Endothelial cell of umbilical vein (primary cell): ENCODE measurements at regions not wholly inside any gene's neighbourhood (a gene's known extent, or its start where the extent isn't known, plus 50 kb on each side); places are given as distances from the start of the nearest gene placed in this dataset.

ENCODE experiments used
- BruUV-seq: library from RNA; stranded (reverse); fragments of 400-500 nt; replicated peaks from 2 replicates; lab custom pipeline; 2021; lab: Mats Ljungman, UMichigan
- CTCF ChIA-PET: fragments of 300-600, 350-600 bp; sonication (Branson Sonifier 250); formaldehyde crosslinking; loops from one replicate; lab custom pipeline; 2021; ENCODE audit warnings: antibody characterized with exemption, inconsistent platforms; lab: Charles Lee
- POLR2A ChIA-PET: fragments of 300-600, 350-600 bp; sonication (Branson Sonifier 250); formaldehyde crosslinking; loops from one replicate; lab custom pipeline; 2021; ENCODE audit warnings: antibody characterized with exemption, inconsistent platforms; lab: Charles Lee
- DNase-seq: peaks from one replicate; pipeline ENCODE4 v3.0.0-alpha.2; 2011; ENCODE audit warnings: low read depth, low spot score
- FAIRE-seq: peaks from 2 replicates; lab custom pipeline; 2011; peaks lifted over from hg19 to GRCh38; lab: Jason Lieb, UNC
- H2AFZ ChIP-seq: 2 replicates; pipeline ENCODE4 v1.6.0; 2012; ENCODE audit warnings: low read depth, low read length, control low read depth, inconsistent platforms
- H3K27ac ChIP-seq: 2 replicates; pipeline ENCODE4 v1.5.1; 2011; ENCODE audit warnings: low read depth, mild to moderate bottlenecking, control low read depth, low read length, moderate library complexity; ENCODE audit not compliant: insufficient read depth
- H3K27me3 ChIP-seq, 2 experiments: 2 replicates each; pipeline versions ENCODE4 v1.6.0 to v1.6.1; 2011; ENCODE audit warnings: low read length in 2 of 2, mixed read lengths in 1 of 2; ENCODE audit not compliant: control insufficient read depth in 2 of 2, insufficient read depth in 2 of 2
- H3K36me3 ChIP-seq, 2 experiments: 2 replicates in 1 of 2; 3 replicates in 1 of 2; pipeline ENCODE4 v1.5.1; 2011; ENCODE audit warnings: low read length in 2 of 2, mild to moderate bottlenecking in 1 of 2, moderate library complexity in 1 of 2; ENCODE audit not compliant: control insufficient read depth in 2 of 2, insufficient read depth in 2 of 2; ENCODE audit errors: extremely low read depth in 1 of 2
- H3K4me1 ChIP-seq: 3 replicates; pipeline ENCODE4 v1.5.1; 2011; ENCODE audit warnings: mild to moderate bottlenecking, low read length; ENCODE audit not compliant: control insufficient read depth, insufficient read depth; ENCODE audit errors: extremely low read depth
- H3K4me2 ChIP-seq: 2 replicates; pipeline ENCODE4 v1.6.1; 2011; ENCODE audit warnings: low read length, control low read depth, mixed read lengths; ENCODE audit not compliant: insufficient read depth
- H3K4me3 ChIP-seq, 3 experiments: fragments of 200-600 bp in 1 of 3; sonication (generic), shearing (Covaris generic) in 1 of 3; replicated peaks in 1 of 3; 2 replicates each; pipeline ENCODE4 v1.5.1; 2011 to 2016; ENCODE audit warnings: control low read depth in 3 of 3, low read length in 3 of 3, mild to moderate bottlenecking in 2 of 3, inconsistent platforms in 1 of 3, low read depth in 1 of 3, moderate library complexity in 1 of 3; ENCODE audit not compliant: insufficient read depth in 1 of 3
- H3K79me2 ChIP-seq: 2 replicates; pipeline ENCODE4 v1.6.0; 2012; ENCODE audit warnings: low read length, inconsistent platforms; ENCODE audit not compliant: control insufficient read depth, insufficient read depth
- H3K9ac ChIP-seq: replicated peaks from 2 replicates; pipeline ENCODE3; 2011; ENCODE audit warnings: low read length, control low read depth; ENCODE audit not compliant: insufficient read depth; ENCODE audit errors: extremely low read depth
- H3K9me1 ChIP-seq: replicated peaks from 3 replicates; pipeline ENCODE4 v1.6.0; 2011; ENCODE audit warnings: mild to moderate bottlenecking, low read length; ENCODE audit not compliant: control insufficient read depth, insufficient read depth; ENCODE audit errors: extremely low read depth
- H3K9me3 ChIP-seq: replicated peaks from 2 replicates; pipeline ENCODE4 v1.5.1; 2012; ENCODE audit warnings: low read length, inconsistent platforms; ENCODE audit not compliant: control insufficient read depth, insufficient read depth
- H4K20me1 ChIP-seq: replicated peaks from 2 replicates; pipeline ENCODE3; 2011; ENCODE audit warnings: mild to moderate bottlenecking, low read length; ENCODE audit not compliant: control insufficient read depth, insufficient read depth; ENCODE audit errors: extremely low read depth
- EZH2 ChIP-seq: IDR thresholded peaks from 2 replicates; pipeline ENCODE4 v1.6.1; 2012; ENCODE audit warnings: borderline replicate concordance, low read depth, mild to moderate bottlenecking, moderate library complexity, low read length, inconsistent platforms; ENCODE audit not compliant: severe bottlenecking
- FOS ChIP-seq: IDR thresholded peaks from 2 replicates; pipeline ENCODE4 v1.6.1; 2011; ENCODE audit warnings: mild to moderate bottlenecking, low read length, moderate library complexity, borderline replicate concordance; ENCODE audit not compliant: insufficient read depth
- GATA2 ChIP-seq: IDR thresholded peaks from 2 replicates; pipeline ENCODE4 v1.7.0; 2011; ENCODE audit warnings: low read depth, mild to moderate bottlenecking, moderate library complexity, mixed read lengths, low read length; ENCODE audit not compliant: insufficient read length, insufficient read depth
- JUN ChIP-seq: IDR thresholded peaks from 2 replicates; pipeline ENCODE4 v1.6.1; 2011; ENCODE audit warnings: borderline replicate concordance, low read depth; ENCODE audit not compliant: insufficient read length, insufficient read depth
- MYC ChIP-seq: IDR thresholded peaks from one replicate; pipeline ENCODE4 v1.6.1; 2011; ENCODE audit warnings: mild to moderate bottlenecking, low read depth, low read length
- POLR2A ChIP-seq: IDR thresholded peaks from 2 replicates; pipeline ENCODE4 v1.6.1; 2012; ENCODE audit warnings: low read depth, mild to moderate bottlenecking, control low read depth, low read length
- POLR2AphosphoS5 ChIP-seq: IDR thresholded peaks from 2 replicates; pipeline ENCODE4 v1.6.1; 2012; ENCODE audit warnings: low read depth, mild to moderate bottlenecking, control low read depth, low read length, moderate library complexity; ENCODE audit not compliant: insufficient read depth
- dilution Hi-C: fragments of 300-500 bp; cut with MboI; formaldehyde crosslinking; loops from one replicate; pipeline ENCODE4 v1.15.0; 2019; ENCODE audit warnings: low sequenced_read_pairs; ENCODE audit not compliant: extremely low pct_ligation_motif_present
- intact Hi-C: fragments of 100-400 bp; cut with micrococcal nuclease; formaldehyde crosslinking; loops from one replicate; pipeline ENCODE4 v1.10.0; 2022
- TF ChIP-seq, protein P1 (sequence below): IDR thresholded peaks from 2 replicates; pipeline ENCODE4 v1.6.1; 2011; ENCODE audit not compliant: insufficient read depth, insufficient read length
- TF ChIP-seq, protein P2 (sequence below), 2 donors: IDR thresholded peaks; 1 replicate in 1 of 2; 2 replicates in 1 of 2; pipeline ENCODE4 v1.5.1; 2011; ENCODE audit warnings: low read length in 2 of 2, mild to moderate bottlenecking in 2 of 2, moderate library complexity in 2 of 2, control low read depth in 1 of 2, inconsistent platforms in 1 of 2, low read depth in 1 of 2; ENCODE audit not compliant: insufficient read depth in 1 of 2; ENCODE audit errors: extremely low read depth in 1 of 2

DNA sequence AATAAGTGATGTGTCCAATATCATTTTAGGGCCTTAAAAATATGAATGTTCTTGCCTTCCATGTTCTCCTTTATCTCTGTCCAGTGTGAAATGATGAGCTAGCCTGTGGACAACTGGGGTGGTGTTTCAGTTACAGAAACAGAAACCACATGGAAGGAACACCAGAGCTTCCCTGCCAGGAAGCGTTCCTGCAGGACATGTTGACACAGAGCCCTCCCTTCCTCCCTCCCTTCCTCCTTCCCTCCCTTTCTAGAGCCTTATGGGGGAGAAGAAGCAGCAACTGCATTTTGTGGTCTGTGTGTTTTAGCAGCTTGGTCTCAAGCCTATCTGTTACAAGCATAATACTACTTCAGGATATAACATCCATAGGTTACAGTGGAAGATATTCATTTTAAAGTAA, 539.7 kb upstream of the NETO1 start:
- dilution Hi-C loops: no loop called here
- ChIA-PET POLR2A (no interaction called here), CTCF (no interaction called here)
- no peaks in the 10 kb centered on the region for H3K79me2 ChIP-seq
- H3K36me3 ChIP-seq: no peaks in the 10 kb centered on the region
- H3K9me3 ChIP-seq: peaks cover 2% of the 10 kb centered on the region
- no peak for DNase-seq
- H3K27ac ChIP-seq: no peak overlapping the region
- no peak overlapping the region for H3K4me3 ChIP-seq
- H3K27me3 ChIP-seq: no peaks in the 10 kb centered on the region
- no peak overlapping the region for H2AFZ ChIP-seq
- TF ChIP-seq EZH2 (no peak), POLR2AphosphoS5 (no peak), GATA2 (no peak), FOS (no peak), JUN (no peak), POLR2A (no peak), MYC (no peak)
- TF ChIP-seq, protein P1, sequence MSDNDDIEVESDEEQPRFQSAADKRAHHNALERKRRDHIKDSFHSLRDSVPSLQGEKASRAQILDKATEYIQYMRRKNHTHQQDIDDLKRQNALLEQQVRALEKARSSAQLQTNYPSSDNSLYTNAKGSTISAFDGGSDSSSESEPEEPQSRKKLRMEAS: no peak
- TF ChIP-seq, protein P2, sequence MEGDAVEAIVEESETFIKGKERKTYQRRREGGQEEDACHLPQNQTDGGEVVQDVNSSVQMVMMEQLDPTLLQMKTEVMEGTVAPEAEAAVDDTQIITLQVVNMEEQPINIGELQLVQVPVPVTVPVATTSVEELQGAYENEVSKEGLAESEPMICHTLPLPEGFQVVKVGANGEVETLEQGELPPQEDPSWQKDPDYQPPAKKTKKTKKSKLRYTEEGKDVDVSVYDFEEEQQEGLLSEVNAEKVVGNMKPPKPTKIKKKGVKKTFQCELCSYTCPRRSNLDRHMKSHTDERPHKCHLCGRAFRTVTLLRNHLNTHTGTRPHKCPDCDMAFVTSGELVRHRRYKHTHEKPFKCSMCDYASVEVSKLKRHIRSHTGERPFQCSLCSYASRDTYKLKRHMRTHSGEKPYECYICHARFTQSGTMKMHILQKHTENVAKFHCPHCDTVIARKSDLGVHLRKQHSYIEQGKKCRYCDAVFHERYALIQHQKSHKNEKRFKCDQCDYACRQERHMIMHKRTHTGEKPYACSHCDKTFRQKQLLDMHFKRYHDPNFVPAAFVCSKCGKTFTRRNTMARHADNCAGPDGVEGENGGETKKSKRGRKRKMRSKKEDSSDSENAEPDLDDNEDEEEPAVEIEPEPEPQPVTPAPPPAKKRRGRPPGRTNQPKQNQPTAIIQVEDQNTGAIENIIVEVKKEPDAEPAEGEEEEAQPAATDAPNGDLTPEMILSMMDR (IDR thresholded peaks at IDR 0.05; ENCODE audit: extremely low read depth in 1 of 2, insufficient read depth in 1 of 2, low read depth in 1 of 2, low read length in 2 of 2): no peak
- no TSS peak for BruUV-seq
- no peak for FAIRE-seq
- no peak overlapping the region for H3K4me2 ChIP-seq
- H4K20me1 ChIP-seq: no peaks in the 10 kb centered on the region
- H3K4me1 ChIP-seq: no peaks in the 10 kb centered on the region
- H3K9me1 ChIP-seq: no peaks in the 10 kb centered on the region
- H3K9ac ChIP-seq: no peak overlapping the region
- intact Hi-C loops: no loop called here
